PFSK-1 (cell line): ENCODE measurements at regions not wholly inside any gene's neighbourhood (a gene's known extent, or its start where the extent isn't known, plus 50 kb on each side); places are given as distances from the start of the nearest gene placed in this dataset.

ENCODE experiments used
- POLR2AphosphoS5 ChIP-seq: IDR thresholded peaks from 2 replicates; pipeline ENCODE4 v1.6.1; 2012; ENCODE audit warnings: low read depth, mild to moderate bottlenecking, control low read depth, low read length, moderate library complexity
- REST ChIP-seq, 2 experiments: IDR thresholded peaks; 2 replicates each; pipeline versions ENCODE4 v1.6.1 to v1.8.0; 2011 to 2012; ENCODE audit warnings: low read depth in 2 of 2, low read length in 2 of 2, control low read depth in 1 of 2, inconsistent platforms in 1 of 2, mild to moderate bottlenecking in 1 of 2, moderate library complexity in 1 of 2; ENCODE audit not compliant: insufficient read depth in 1 of 2
- SIN3A ChIP-seq: IDR thresholded peaks from 2 replicates; pipeline ENCODE4 v1.6.1; 2012; ENCODE audit warnings: mild to moderate bottlenecking, low read length, moderate library complexity, borderline replicate concordance; ENCODE audit not compliant: insufficient read depth
- TAF1 ChIP-seq: IDR thresholded peaks from 2 replicates; pipeline ENCODE4 v1.6.1; 2012; ENCODE audit warnings: low read length, control low read depth, borderline replicate concordance; ENCODE audit not compliant: insufficient read depth

- TF ChIP-seq POLR2AphosphoS5 (no peak), TAF1 (no peak), REST (IDR thresholded peaks at IDR 0.05; ENCODE audit: insufficient read depth in 1 of 2, low read depth in 2 of 2, low read length in 2 of 2) (no peak), SIN3A (no peak)
Observed at GRCh38 chr4:126468144-126468543, 1153.4 kb downstream of the FAT4 start.
